Testis (tissue), 2 donors: ENCODE measurements at regions not wholly inside any gene's neighbourhood (a gene's known extent, or its start where the extent isn't known, plus 50 kb on each side); places are given as distances from the start of the nearest gene placed in this dataset.

ENCODE experiments used
- DNase-seq: peaks from one replicate; pipeline ENCODE4 v3.0.0-alpha.2; 2019
- H3K27ac ChIP-seq, 2 donors: fragments of 200-600 bp; sonication (generic); one replicate each; pipeline ENCODE4 v1.5.1; 2019
- H3K27me3 ChIP-seq: fragments of 200-600 bp; sonication (generic); one replicate; pipeline ENCODE4 v1.5.1; 2019
- H3K36me3 ChIP-seq: fragments of 200-600 bp; sonication (generic); one replicate; pipeline ENCODE4 v1.5.1; 2017; ENCODE audit warnings: low read depth; ENCODE audit errors: missing control alignments
- H3K4me1 ChIP-seq: fragments of 200-600 bp; sonication (generic); one replicate; pipeline ENCODE4 v1.5.1; 2019
- H3K4me3 ChIP-seq, 2 donors: fragments of 200-600 bp; sonication (generic); one replicate each; pipeline ENCODE4 v1.5.1; 2017 to 2019
- H3K9me3 ChIP-seq: fragments of 200-600 bp; sonication (generic); one replicate; pipeline ENCODE4 v1.5.1; 2017
- POLR2A ChIP-seq: fragments of 450-650 bp; IDR thresholded peaks from one replicate; pipeline ENCODE4 v1.6.1; 2017; ENCODE audit warnings: antibody characterized with exemption, mild to moderate bottlenecking, moderate library complexity
- WGBS, 2 donors: methylation state at CpG; one replicate each; pipeline ENCODE4 v1.1.5; 2018; 5-methylcytosine and 5-hydroxymethylcytosine counted together
- intact Hi-C: fragments of 100-400 bp; cut with DNase I; formaldehyde crosslinking; loops from one replicate; pipeline ENCODE4 v1.15.1; 2023; ENCODE audit warnings: low total_unique reads
- TF ChIP-seq, protein P1 (sequence below), 3 experiments: fragments of 450-650 bp in 2 of 3; fragments of 200-600 bp in 1 of 3; sonication (generic) in 1 of 3; IDR thresholded peaks; one replicate each; pipeline ENCODE4 v1.5.1; 2016 to 2019; ENCODE audit warnings: antibody characterized with exemption in 3 of 3, mild to moderate bottlenecking in 2 of 3, moderate library complexity in 1 of 3

- no peaks in the 10 kb centered on the region for H3K27me3 ChIP-seq
- H3K27ac ChIP-seq: no peak overlapping the region
- H3K4me3 ChIP-seq: no peak overlapping the region
- 86 to 87% methylated on average over 2 of the region's 2 CpGs for WGBS, 2 donors
- TF ChIP-seq, protein P1, sequence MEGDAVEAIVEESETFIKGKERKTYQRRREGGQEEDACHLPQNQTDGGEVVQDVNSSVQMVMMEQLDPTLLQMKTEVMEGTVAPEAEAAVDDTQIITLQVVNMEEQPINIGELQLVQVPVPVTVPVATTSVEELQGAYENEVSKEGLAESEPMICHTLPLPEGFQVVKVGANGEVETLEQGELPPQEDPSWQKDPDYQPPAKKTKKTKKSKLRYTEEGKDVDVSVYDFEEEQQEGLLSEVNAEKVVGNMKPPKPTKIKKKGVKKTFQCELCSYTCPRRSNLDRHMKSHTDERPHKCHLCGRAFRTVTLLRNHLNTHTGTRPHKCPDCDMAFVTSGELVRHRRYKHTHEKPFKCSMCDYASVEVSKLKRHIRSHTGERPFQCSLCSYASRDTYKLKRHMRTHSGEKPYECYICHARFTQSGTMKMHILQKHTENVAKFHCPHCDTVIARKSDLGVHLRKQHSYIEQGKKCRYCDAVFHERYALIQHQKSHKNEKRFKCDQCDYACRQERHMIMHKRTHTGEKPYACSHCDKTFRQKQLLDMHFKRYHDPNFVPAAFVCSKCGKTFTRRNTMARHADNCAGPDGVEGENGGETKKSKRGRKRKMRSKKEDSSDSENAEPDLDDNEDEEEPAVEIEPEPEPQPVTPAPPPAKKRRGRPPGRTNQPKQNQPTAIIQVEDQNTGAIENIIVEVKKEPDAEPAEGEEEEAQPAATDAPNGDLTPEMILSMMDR (IDR thresholded peaks at IDR 0.05): no peak
- no peak for TF ChIP-seq POLR2A
- H3K4me1 ChIP-seq: peaks cover 10% of the 10 kb centered on the region
- no peaks in the 10 kb centered on the region for H3K36me3 ChIP-seq
- H3K9me3 ChIP-seq: no peaks in the 10 kb centered on the region
- intact Hi-C loops: no loop called here
- no peak for DNase-seq
Measured at GRCh38 chr9:84145780-84146179, 165.2 kb downstream of the RMI1 start.

DNA sequence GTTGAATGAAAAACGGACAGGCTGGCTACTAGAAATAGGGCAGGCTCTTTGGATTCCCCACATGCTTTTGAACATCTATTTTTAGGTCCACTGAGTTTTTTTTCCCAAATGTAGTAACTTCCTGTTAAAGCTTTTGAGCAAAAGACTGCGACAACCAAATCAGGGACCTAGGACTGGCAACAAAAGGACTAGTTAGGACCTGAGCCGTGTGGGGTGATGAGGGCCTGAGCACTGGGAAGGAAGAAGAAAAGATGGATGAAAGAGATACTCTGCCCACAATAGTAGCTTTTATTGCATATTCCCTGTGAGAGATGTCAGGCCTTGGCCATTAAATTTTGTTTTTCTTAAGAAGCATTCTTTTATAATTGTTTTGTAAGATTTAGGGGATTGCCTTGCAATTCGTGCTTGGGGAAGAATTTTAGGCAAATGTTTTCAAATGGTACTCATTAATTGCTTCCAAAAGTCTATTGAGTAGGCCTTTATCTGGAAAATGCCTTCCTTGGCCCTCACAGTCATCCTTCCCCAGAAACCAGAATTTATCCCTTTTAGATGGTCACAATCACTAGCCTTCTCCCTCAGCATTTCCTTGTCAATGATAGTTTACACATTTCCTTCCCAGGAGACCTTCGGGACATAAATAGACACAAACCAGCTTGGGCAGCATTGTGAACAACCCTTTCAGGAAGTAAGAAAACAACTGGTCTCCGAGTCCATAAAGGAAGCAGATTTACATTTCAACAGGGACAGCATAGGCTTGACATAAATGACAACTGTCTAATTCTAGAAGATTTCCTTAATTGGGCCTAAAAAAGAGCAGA, 166.5 kb downstream of the RMI1 start:
- Histone ChIP-seq H3K27ac (peak overlapping the region in 1 of 2 donors; percentile 46), H3K36me3 (no peaks in the 10 kb centered on the region), H3K9me3 (no peaks in the 10 kb centered on the region), H3K4me3 (no peak overlapping the region), H3K27me3 (no peaks in the 10 kb centered on the region), H3K4me1 (peaks cover 10% of the 10 kb centered on the region)
- no peak for DNase-seq
- no peak for TF ChIP-seq POLR2A
- WGBS, 2 donors: 57 to 60% methylated on average over 6 of the region's 6 CpGs
- intact Hi-C loops: no loop called here

DNA sequence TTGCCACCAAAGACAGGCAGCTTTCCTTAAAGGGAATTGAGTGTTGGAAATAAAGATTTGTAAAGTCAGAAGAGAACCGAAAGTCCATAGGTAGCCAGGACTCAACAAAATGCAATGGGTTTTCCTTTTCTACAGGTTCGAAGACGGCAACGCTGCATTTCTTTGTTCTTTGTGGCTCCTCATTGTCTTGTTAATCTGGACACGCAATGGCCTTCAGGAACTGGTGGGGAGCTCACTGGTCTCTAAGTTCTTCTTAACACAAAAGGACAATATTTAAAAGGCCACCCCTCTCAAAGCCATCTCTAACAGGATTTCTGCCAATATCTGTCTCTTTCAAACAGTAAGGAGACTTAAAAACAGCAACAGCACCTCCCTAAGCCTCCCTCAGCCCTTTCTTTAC, 170.6 kb downstream of the RMI1 start:
- intact Hi-C loops: no loop called here

GRCh38 chr9:84151640-84152039, 171.0 kb downstream of the RMI1 start:
- intact Hi-C loops: no loop called here
- DNase-seq: no peak

More for the DNA sequence above, 170.6 kb downstream of the RMI1 start:
- no peak for DNase-seq
- no peaks in the 10 kb centered on the region for H3K27me3 ChIP-seq
- TF ChIP-seq, protein P1 (IDR thresholded peaks at IDR 0.05): no peak
- no peak for TF ChIP-seq POLR2A
- H3K4me3 ChIP-seq: no peak overlapping the region
- 73 to 77% methylated on average over 5 of the region's 5 CpGs for WGBS, 2 donors
- peaks cover 10% of the 10 kb centered on the region for H3K4me1 ChIP-seq
- no peak overlapping the region for H3K27ac ChIP-seq
- H3K9me3 ChIP-seq: no peaks in the 10 kb centered on the region
- no peaks in the 10 kb centered on the region for H3K36me3 ChIP-seq

GRCh38 chr9:84152204-84152603, 171.6 kb downstream of the RMI1 start:
- Histone ChIP-seq H3K4me3 (no peak overlapping the region), H3K4me1 (peaks cover 4% of the 10 kb centered on the region), H3K9me3 (no peaks in the 10 kb centered on the region), H3K36me3 (no peaks in the 10 kb centered on the region), H3K27me3 (no peaks in the 10 kb centered on the region), H3K27ac (peak overlapping the region in 1 of 2 donors; percentile 27)
- TF ChIP-seq POLR2A: no peak
- TF ChIP-seq, protein P1 (IDR thresholded peaks at IDR 0.05): no peak
- DNase-seq: no peak
- 50 to 67% methylated on average over 1 of the region's 1 CpG for WGBS, 2 donors
- intact Hi-C loops: no loop called here

More at GRCh38 chr9:84151640-84152039, 171.0 kb downstream of the RMI1 start:
- Histone ChIP-seq H3K4me1 (peaks cover 10% of the 10 kb centered on the region), H3K9me3 (no peaks in the 10 kb centered on the region), H3K4me3 (no peak overlapping the region), H3K27ac (peak overlapping the region in 1 of 2 donors; percentile 27), H3K27me3 (no peaks in the 10 kb centered on the region), H3K36me3 (no peaks in the 10 kb centered on the region)
- 78 to 82% methylated on average over 5 of the region's 5 CpGs for WGBS, 2 donors
- TF ChIP-seq, protein P1 (IDR thresholded peaks at IDR 0.05): no peak
- TF ChIP-seq POLR2A: no peak
